ENCODE measurements at regions not wholly inside any gene's neighbourhood (a gene's known extent, or its start where the extent isn't known, plus 50 kb on each side); places are given as distances from the start of the nearest gene placed in this dataset.

DNA sequence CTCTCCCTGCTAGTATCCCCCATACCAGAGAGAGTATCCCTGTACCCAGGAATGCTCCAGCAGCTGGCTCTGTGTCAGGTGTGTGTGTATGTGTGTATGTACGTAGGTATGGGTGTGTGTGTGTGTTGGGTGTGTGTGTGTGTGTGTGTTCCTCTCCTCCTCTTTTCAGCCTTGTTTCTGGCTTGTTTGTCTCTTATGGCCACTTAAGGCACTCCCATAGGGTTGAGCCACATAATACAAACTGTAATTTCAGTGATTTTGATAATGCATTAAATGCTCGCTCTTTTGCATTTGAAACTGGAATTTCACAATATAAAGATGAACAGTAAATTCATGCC, 80.8 kb upstream of the SH3PXD2B start:
- TF ChIP-seq ZBTB1 (CRISPR knock-in tag; IDR thresholded peaks at IDR 0.05; ENCODE audit: borderline replicate concordance, low read depth) (no peak), CBX5 (IDR thresholded peaks at IDR 0.05; ENCODE audit: borderline replicate concordance, low read depth) (no peak), ZEB2 (IDR thresholded peaks at IDR 0.05) (no peak), C11orf30 (IDR thresholded peaks at IDR 0.05; ENCODE audit: low read depth) (no peak), PHF21A (IDR thresholded peaks at IDR 0.05; ENCODE audit: borderline replicate concordance, low read depth) (no peak), FIP1L1 (IDR thresholded peaks at IDR 0.05; ENCODE audit: low read depth, low read length, poor library complexity, severe bottlenecking) (no peak), BHLHE40 (IDR thresholded peaks at IDR 0.05; ENCODE audit: low read length) (no peak)
- TF ChIP-seq, protein P1, sequence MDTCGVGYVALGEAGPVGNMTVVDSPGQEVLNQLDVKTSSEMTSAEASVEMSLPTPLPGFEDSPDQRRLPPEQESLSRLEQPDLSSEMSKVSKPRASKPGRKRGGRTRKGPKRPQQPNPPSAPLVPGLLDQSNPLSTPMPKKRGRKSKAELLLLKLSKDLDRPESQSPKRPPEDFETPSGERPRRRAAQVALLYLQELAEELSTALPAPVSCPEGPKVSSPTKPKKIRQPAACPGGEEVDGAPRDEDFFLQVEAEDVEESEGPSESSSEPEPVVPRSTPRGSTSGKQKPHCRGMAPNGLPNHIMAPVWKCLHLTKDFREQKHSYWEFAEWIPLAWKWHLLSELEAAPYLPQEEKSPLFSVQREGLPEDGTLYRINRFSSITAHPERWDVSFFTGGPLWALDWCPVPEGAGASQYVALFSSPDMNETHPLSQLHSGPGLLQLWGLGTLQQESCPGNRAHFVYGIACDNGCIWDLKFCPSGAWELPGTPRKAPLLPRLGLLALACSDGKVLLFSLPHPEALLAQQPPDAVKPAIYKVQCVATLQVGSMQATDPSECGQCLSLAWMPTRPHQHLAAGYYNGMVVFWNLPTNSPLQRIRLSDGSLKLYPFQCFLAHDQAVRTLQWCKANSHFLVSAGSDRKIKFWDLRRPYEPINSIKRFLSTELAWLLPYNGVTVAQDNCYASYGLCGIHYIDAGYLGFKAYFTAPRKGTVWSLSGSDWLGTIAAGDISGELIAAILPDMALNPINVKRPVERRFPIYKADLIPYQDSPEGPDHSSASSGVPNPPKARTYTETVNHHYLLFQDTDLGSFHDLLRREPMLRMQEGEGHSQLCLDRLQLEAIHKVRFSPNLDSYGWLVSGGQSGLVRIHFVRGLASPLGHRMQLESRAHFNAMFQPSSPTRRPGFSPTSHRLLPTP (IDR thresholded peaks at IDR 0.05; ENCODE audit: borderline replicate concordance, extremely low read depth, insufficient read length): no peak
- TF ChIP-seq, protein P2, sequence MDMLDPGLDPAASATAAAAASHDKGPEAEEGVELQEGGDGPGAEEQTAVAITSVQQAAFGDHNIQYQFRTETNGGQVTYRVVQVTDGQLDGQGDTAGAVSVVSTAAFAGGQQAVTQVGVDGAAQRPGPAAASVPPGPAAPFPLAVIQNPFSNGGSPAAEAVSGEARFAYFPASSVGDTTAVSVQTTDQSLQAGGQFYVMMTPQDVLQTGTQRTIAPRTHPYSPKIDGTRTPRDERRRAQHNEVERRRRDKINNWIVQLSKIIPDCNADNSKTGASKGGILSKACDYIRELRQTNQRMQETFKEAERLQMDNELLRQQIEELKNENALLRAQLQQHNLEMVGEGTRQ (CRISPR knock-in tag; IDR thresholded peaks at IDR 0.05): no peak
- TF ChIP-seq, protein P3, sequence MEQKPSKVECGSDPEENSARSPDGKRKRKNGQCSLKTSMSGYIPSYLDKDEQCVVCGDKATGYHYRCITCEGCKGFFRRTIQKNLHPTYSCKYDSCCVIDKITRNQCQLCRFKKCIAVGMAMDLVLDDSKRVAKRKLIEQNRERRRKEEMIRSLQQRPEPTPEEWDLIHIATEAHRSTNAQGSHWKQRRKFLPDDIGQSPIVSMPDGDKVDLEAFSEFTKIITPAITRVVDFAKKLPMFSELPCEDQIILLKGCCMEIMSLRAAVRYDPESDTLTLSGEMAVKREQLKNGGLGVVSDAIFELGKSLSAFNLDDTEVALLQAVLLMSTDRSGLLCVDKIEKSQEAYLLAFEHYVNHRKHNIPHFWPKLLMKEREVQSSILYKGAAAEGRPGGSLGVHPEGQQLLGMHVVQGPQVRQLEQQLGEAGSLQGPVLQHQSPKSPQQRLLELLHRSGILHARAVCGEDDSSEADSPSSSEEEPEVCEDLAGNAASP (IDR thresholded peaks at IDR 0.05): no peak
- TF ChIP-seq, protein P4, sequence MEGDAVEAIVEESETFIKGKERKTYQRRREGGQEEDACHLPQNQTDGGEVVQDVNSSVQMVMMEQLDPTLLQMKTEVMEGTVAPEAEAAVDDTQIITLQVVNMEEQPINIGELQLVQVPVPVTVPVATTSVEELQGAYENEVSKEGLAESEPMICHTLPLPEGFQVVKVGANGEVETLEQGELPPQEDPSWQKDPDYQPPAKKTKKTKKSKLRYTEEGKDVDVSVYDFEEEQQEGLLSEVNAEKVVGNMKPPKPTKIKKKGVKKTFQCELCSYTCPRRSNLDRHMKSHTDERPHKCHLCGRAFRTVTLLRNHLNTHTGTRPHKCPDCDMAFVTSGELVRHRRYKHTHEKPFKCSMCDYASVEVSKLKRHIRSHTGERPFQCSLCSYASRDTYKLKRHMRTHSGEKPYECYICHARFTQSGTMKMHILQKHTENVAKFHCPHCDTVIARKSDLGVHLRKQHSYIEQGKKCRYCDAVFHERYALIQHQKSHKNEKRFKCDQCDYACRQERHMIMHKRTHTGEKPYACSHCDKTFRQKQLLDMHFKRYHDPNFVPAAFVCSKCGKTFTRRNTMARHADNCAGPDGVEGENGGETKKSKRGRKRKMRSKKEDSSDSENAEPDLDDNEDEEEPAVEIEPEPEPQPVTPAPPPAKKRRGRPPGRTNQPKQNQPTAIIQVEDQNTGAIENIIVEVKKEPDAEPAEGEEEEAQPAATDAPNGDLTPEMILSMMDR (IDR thresholded peaks at IDR 0.05 in 2 of 3, conservative IDR thresholded peaks at IDR 0.05 in 1 of 3; ENCODE audit: insufficient read depth in 2 of 3, low read depth in 1 of 3, low read length in 3 of 3): no peak
